DMS153 treated with DMSO at 0.1 percent for 48 hours (cell line): ENCODE measurements at regions not wholly inside any gene's neighbourhood (a gene's known extent, or its start where the extent isn't known, plus 50 kb on each side); places are given as distances from the start of the nearest gene placed in this dataset.
A peak's percentile ranks its signal among the peaks of the same experiment; 100 is the strongest.

Source experiments
- DNase-seq: peaks from one replicate; lab custom pipeline; 2025; ENCODE audit not compliant: unreplicated experiment; lab: John Stamatoyannopoulos, UW

DNA sequence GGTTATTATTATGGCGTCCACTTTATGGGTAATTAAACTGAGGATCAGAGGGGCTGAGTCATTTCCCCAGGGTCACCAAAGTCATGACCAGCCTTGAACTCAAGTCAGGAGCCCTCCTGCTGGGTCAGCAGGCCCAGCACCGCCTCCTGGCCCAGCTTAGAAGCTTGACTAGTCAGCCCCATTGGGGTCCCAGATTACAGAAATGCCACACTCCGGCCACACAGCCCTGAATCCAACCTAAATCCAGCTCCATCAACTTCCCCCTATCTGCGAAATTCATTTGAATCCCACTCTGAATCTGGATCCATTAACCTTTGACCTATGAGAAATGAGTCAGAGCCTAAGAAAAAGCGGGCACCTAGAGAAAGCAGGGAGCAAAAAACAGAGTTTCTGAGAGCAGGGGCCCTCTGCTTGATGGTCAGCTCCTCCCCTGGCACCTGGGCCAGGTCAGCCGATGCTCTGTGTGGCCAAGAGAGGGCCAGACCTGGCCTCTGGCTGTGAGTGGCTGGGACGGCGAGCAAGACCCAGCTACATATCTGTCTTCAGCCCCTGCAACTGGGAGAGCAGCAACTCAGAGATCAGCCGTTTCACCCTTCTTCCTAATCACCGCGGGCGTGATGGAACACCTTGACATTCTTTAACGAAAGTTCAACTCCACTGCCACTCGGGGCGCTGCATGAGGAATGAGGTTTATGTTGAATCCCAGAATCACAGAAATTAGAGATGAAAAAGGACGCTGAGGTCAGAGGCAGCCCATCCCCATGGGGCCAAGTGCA lies 196.1 kb downstream of the TRIM29 start:
- no peak for DNase-seq

DNA sequence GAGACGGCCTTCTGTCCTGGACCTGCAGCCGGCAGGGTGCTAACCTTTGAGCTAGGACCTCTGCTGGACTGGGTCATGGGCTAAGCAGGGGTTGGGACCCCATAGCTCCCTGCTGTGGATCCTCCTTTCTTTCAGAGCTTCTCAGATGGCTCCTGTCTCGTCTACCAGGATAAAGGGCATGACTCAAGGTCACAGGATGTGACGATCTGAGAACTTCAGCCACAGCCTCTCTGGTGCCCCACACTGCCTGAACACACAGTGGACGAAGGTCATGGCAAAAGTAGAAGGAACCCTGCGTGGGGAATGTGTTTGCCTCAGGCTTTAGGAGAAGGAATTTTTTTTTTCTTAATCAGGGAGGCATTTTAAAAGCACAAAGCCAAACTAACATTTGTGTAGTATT lies 196.7 kb downstream of the TRIM29 start:
- no peak for DNase-seq

DNA sequence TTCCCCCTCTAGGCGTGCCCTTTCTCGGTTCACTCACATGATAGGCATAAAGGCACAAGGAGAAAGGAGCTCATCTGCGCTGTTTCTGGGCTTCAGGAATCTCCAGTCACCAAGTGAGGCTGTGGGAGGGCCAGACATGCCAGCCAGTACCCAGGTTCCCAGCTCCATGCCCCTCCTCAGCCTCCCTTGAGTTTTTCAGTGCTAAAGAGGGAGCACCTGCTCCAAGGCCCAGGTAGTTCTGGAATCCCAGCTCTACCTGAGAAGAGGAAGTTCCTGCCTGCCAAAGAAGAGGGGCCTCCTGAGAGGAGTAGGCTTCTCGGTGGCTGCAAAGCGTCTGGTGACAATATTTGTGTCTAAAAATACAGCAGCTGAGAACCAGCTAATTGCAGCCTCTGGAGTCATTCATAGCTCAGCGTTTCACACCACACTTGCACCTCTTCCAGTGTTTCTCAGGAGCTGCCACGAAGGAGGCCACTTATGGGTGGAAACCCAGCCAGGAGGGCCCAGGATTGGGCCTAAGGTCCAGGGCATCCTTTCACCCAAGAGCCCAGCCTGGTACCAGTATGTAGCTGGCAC lies 197.4 kb downstream of the TRIM29 start:
- no peak for DNase-seq

DNA sequence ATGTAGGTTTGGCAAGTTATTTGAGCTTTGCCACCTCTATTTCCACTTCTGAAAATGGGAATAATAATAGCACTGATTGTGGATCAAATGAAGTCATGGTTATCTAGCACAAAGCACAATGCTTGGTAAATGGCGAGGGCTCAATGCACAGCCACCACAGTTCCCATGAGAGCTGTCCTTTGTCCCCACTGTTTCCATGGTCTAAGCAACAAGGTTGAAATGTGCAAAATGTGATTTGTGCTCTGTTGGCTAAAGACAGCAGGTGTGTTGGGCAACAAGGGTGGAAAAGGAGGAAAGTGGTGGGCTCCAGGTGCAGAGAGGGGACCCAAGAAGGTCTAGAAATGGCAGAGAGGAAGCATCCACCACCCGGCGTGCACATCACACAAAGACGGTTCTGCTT lies 200.5 kb downstream of the TRIM29 start:
- DNase-seq: no peak

DNA sequence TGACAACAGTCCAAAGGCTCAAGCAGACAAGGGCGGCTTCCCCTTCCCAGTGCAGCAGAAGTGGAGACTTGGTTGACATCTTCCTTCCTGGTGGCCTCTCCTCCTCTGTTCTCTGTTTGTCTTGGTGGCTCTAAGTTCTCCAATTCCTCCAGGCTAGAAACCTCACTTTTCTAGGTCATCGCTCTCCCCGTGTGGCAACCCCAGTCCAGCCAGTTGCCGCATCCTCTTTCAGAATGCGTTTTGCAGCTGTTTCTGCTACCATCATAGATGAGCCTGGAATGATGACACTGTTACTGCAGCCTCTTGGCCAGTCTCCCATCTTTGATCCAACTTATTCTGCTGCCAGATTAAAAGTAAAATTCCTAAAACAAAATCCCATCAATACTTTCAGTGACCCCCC lies 201.5 kb downstream of the TRIM29 start:
- no peak for DNase-seq

DNA sequence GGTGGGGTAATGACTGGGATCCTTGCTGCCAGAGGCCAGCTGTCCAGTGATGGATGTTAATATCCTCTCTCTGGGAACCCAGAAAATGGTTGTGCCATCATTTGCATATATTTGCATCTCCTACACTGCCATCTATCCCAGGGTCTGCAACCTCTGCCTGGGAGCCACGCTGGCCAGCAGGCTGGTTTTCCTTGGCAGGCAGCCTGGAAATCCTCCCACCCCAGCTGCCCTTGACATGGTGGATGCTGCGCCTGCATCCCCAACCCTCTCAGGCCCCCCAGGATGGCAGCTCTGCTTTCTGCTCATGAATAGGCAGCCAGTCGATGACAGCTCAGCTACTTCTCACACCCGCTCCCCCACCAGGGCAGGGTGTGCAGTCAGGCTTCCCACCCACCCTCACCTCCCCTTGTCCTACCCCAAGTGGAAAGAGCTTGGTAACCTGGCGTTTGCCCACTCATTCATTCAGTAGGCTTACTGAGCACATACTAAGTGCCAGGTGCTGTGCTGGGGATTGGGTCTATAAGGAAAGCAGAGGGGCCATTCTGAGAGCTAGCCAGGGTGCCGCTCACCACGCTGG lies 202.5 kb downstream of the TRIM29 start:
- no peak for DNase-seq

DNA sequence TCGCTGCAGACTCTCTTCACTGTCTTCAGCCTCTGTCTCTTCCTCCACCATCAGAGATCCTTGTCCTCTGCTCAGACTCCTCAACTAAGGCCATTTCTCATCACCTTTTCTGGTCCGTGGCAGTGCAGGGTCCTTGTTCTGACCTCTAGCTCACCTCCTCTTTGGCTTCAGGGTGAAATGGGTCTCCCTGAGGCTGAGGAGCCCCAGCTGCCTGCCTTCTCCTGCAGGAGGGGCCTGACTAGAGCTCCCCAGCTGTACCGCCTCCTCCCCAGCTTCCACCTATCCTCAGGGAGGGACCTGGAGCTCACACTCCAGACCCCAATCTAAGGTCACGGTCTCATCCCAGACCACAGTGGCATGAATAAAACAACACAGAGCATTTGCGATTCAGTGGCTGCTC lies 203.0 kb downstream of the TRIM29 start:
- DNase-seq: no peak

DNA sequence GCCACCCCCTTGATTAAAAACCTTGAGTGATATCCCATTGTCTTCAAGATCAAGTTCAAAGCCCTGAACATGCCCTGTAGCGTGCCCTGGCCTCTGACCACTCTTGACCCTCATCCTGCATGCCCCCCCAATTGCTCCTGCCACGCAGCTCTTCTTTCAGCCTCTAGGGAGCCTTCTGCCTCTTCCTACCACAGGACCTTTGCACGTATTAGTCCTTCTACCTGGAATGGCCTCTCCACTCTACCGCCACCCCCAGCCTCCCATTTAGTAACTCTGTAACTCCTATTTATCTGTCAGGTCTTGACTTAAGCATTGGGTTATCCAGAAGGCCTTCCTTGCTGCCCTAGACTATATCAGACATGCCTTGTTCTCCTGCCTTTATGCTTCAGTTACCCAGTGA lies 203.6 kb downstream of the TRIM29 start:
- DNase-seq: no peak

DNA sequence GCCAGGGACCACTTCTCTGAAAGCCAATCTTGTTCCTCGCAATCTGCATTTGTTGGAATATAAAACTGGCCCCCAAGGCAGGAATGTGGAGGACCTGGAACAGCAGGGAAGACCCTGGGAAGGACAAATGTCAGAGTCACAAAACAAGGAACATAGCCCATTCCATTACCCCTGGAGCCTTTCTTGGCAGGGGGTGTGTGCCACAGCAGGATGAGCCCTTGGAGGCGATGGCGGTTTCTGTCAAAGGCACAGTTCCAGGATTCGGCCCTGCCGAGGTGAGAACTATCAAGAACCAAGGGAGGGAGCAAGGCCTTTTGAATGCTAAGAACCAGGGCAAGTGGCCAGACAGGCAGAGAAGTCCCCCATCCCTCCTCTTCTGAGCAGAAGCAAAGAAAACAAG lies 204.3 kb downstream of the TRIM29 start:
- no peak for DNase-seq

DNA sequence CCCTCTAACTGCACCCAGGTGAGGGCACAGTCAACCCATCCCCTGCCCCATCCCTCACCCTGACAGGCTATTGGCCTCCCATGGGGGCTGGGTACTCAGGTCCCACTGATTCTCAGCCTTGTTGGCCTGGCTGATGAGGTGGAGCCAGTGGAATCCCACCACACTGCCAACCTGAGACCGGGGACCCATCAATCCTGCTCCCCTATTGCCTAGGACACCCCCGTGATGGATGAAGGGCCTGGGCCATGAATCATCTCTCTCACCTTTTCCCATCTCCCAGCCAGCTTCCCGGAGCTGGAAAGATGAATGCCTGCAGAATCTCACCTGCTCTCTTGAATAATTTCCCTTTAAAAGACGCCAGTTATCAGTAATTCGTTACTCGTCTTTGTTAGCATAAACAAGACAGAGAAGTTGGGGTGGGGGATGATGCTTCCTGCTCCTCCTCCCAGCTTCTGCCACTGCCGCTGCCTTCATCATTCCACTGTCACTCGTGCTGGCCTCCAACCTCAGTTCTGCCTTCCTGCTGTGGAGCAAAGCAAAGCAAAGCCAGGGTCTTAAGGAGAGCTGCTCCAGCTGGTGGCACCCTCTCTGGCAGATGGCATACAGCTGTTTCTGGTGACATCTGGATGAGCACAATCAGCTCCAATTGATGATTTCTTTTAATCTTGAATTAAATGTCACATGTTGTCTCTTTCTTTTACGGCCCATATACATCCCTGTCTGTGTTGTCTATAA lies 204.0 kb upstream of the NECTIN1 start:
- DNase-seq: no peak

DNA sequence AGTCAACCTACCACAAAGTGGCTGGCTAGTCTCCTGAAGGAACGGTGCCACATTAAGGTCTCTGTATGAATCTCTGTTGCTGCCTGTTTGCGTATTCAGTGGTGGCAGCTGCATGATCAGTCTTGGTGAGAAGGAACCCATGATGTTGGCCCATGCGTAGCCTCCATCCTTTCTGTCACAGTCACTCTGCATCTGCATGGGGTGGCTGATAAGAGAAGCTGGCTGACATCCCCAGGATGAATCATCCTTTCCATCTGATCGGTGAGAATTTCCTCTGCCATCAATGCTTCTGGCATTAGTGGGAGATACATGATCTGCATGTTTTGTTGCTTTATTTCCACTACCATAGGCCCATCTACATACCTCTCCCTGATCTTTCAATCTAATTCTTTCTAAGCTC lies 199.0 kb upstream of the NECTIN1 start:
- DNase-seq: no peak

DNA sequence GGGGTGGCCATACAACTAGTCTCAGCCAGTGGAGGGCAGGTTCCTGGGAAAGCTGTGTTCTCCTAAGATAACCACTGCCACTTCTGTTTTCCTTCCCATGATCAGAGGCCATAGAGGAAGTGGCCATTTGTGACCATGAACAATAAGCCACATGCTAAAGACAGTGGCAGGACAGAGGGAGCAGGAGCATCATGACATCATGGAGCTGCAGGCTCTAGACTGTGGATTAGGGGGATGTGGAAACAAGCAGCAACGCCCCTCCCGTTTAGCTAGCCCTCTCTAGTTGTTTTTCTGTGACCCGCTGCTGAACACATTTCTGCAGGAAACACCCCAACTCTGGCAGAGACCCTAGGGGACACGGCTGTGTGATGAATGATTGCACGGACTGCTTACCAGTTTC lies 195.0 kb upstream of the NECTIN1 start:
- no peak for DNase-seq

DNA sequence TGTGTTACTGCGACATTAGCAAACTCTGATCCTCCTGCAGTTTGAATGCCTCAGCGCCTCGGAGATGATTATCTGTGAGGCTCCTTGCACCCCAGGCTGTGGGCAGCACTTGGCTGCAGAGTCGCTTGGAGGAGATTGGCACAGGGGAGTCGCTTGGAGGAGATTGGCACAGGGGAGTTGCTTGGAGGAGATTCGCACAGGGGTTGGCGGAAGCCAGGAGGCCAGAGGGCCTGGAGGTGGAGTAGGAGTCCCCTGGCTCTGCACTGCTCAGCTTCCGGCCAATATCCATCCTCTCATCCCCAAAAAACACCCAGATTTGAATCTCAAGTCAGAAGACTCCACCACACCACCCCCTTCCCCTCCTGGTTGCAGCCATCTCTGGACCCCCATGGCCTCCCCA lies 192.6 kb upstream of the NECTIN1 start:
- no peak for DNase-seq

DNA sequence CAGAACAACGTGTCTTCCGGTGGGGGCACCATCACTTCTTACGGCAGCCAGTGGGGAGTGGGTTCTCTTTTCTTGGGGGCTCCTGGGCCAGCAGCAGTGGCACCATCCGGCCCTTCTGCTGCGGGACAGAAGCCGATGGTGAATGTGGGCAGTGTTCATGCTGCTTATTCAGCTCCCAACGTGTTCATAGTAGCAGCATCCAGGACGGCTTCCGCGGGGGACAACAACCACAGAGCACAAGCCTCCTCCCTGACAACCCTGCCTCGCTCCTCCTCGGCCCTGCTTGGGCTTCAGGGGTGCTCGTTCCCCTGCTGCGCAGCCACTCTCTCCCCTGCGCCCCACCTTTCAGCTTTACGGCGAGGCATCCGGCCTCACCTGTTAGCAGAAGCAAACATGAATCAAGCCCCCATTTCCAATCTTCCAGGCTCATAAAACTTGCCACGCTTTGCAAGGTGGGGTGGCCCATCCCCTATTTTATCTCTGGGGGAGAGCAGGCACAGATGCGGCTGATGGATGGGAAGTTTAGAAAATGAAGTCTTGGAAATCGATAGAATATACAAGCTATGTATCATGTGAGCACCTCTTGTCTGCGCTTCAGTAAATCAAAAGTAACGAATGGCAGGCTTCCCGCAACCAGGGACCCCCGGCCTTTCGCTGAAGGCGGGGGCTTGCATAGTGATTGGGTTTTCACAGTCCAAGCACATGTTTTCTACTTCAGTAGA lies 191.8 kb upstream of the NECTIN1 start:
- no peak for DNase-seq

DNA sequence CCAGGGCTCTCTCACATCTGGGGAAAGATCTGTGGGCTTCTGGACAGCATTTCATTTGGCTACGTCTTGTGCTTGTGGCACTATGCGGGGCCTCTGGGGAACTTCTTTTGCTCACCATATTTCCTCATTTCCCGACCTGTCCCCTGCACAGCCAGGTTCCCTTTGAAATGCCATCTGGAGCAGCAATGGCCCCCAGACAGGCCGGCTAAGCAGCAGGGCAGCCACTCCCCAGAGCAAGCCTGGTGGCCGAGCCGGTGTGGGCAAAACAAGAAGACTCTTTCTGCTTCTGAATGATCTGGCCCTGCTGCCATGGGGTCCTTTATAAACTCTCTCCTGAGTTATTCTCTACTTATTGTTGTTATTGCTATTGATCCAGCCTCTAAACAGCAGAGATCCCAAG lies 190.7 kb upstream of the NECTIN1 start:
- no peak for DNase-seq

DNA sequence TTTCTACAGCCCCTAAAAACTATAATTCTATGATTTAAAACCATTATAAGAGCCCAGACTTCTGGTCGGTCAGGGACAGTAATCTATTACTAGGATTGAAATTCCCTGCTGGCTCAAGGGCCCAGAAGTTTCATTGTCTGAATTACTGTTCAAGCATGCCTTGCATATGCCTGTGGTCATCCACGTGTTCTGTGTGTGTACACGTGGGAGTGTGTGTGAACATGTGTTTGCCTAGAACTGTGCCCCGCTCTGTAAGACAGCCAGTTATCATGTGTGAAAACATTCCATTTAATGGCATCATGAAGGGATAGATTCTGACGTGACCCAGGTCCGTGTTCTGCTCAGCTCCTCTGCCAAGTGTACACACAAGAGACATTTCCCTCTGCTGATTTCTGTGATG lies 189.3 kb upstream of the NECTIN1 start:
- DNase-seq: no peak

DNA sequence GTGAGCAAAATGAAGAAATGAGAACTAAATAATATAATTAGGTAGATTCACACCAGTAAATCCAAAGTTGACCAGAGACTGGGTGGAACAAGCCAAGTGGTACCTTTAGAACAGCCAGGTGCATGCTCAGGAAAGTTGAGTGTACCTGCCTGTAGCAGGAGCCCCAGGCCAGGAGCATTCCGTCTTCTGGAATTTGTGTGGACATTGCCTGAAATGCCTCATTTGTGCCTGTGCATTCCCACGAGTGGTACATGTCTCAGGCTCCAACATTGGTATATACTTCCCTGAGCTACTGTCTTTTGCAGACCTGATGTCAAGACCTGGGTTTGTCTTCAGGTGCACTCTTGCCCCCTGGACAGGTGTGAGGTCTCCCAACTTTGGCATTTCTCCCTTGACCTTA lies 187.6 kb upstream of the NECTIN1 start:
- no peak for DNase-seq

DNA sequence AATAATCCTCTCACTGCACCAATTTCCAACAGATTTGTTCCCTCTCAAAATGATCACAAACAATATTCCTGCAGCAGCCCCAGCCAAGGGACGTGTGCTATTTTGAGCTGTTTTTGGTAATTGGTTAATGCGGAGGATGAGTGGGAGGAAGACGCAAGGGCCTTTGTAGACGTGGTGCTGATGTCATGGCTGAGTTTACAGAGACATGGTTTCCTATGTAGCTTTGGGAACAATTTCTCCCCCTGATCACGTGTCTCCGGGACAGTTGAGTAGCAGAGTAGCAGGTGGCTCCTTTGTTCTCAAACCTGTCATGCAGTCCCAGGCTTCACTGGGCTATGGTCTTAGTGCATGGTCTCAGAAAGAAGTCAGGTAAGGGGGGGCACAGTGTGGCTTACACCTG lies 183.2 kb upstream of the NECTIN1 start:
- DNase-seq: peak; percentile 77

DNA sequence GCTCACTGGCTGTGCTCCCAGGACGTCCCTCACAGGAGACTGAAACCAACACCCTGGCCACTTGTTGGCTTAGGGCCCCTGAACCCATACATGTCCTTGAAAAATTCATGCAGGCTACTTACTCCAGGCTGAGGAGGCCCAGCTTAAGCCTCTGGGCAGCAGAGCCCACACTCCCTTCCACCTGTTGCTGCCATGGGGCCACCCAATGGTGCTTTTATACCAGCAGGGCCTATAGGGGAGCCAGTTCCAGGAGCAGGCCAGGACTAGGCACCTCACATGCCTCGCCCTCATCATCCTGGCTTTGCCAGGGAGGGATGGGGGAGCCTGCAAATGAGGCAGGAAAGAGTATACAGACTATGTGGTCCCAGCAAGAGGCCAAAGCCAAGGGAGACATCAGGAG lies 181.7 kb upstream of the NECTIN1 start:
- DNase-seq: no peak

DNA sequence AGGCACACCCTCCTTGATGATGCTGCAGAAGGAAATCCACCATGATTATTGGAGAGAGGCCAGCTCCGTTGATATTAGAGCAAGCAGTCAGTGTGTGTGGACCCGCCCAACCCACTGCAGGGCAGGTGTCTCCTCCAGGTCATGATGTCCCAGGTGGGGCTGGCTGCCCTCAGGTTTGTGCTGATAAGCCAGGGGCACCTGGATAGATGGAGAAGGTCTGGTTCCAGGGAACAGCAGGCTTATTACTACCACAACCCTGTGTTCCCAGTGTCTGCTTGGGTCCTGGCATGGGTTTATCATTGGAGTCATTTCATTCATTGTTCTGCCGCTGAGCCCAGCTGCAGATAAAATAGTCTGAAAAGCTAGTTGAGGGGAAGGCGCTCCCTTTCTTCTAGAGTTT lies 181.1 kb upstream of the NECTIN1 start:
- DNase-seq: peak; percentile 19

DNA sequence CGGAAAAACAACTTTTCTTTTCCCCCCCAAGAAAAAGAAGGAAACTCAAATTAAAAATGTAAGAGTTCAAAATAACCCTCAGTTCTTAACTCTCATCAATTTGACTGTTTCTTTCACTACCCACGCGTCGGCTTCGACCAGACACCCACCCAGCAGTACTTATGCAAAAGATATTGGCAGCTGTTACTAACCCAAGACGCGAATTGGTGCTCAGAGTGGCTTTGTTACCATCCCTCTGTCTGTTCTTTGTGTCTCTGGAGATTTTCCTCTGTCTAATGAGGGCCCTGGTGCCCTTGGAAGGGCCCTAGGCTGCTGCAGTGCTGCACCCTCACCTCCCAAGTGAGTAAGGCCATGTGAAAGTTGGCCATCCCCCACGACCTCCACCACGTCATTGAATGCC lies 180.5 kb upstream of the NECTIN1 start:
- no peak for DNase-seq
